HEK293T (cell line): ENCODE measurements at regions not wholly inside any gene's neighbourhood (a gene's known extent, or its start where the extent isn't known, plus 50 kb on each side); places are given as distances from the start of the nearest gene placed in this dataset.

Source experiments
- ARNT ChIP-seq: fragments of 450-650 bp; IDR thresholded peaks from 2 replicates; pipeline ENCODE4 v1.6.1; 2017; ENCODE audit warnings: mild to moderate bottlenecking
- HDGF ChIP-seq: fragments of 450-650 bp; IDR thresholded peaks from 2 replicates; pipeline ENCODE4 v1.6.1; 2017; ENCODE audit warnings: antibody characterized with exemption, borderline replicate concordance
- NFRKB ChIP-seq: fragments of 450-650 bp; IDR thresholded peaks from 2 replicates; pipeline ENCODE4 v1.6.1; 2016; ENCODE audit warnings: mild to moderate bottlenecking, moderate library complexity

- no peak for TF ChIP-seq ARNT
- TF ChIP-seq NFRKB, result no peak
- TF ChIP-seq HDGF, result no peak
Observed at GRCh38 chr5:124060413-124061067, 548.6 kb downstream of the CSNK1G3 start.
